Activated B cell treated with CpG ODN at 0.5 μM for 24 hours (primary cell): ENCODE measurements at regions not wholly inside any gene's neighbourhood (a gene's known extent, or its start where the extent isn't known, plus 50 kb on each side); places are given as distances from the start of the nearest gene placed in this dataset.

Experiments
- ATAC-seq: fragments of 200-7000 bp; cut with Tn5 transposase; one replicate; pipeline ENCODE4 v1.10.0; 2021; ENCODE audit warnings: low read depth, mild to moderate bottlenecking, moderate library complexity
- CTCF ChIA-PET: fragments of 350-600 bp; sonication (Branson Sonifier 250); formaldehyde crosslinking; loops from one replicate; lab custom pipeline; 2021; ENCODE audit warnings: antibody characterized with exemption; lab: Charles Lee
- POLR2A ChIA-PET: fragments of 350-600 bp; sonication (Branson Sonifier 250); formaldehyde crosslinking; loops from one replicate; lab custom pipeline; 2021; ENCODE audit warnings: antibody characterized with exemption; lab: Charles Lee
- DNase-seq: peaks from one replicate; pipeline ENCODE4 v3.0.0; 2022
- H3K27ac Mint-ChIP-seq: one replicate; pipeline ENCODE4 v1.8.0; 2020; ENCODE audit warnings: mixed read lengths
- H3K27me3 Mint-ChIP-seq: one replicate; pipeline ENCODE4 v1.8.0; 2021; ENCODE audit warnings: mixed read lengths
- H3K36me3 Mint-ChIP-seq: one replicate; pipeline ENCODE4 v1.8.0; 2021; ENCODE audit warnings: low read depth, mixed read lengths
- H3K4me1 Mint-ChIP-seq: one replicate; pipeline ENCODE4 v1.8.0; 2021; ENCODE audit warnings: mixed read lengths
- H3K4me3 Mint-ChIP-seq: one replicate; pipeline ENCODE4 v1.8.0; 2020; ENCODE audit warnings: mild to moderate bottlenecking, mixed read lengths
- H3K9me3 Mint-ChIP-seq: one replicate; pipeline ENCODE4 v1.8.0; 2020; ENCODE audit warnings: mixed read lengths
- CTCF ChIP-seq: fragments of 200-600 bp; IDR thresholded peaks from one replicate; pipeline ENCODE4 v1.8.0; 2022; ENCODE audit warnings: antibody characterized with exemption, mild to moderate bottlenecking
- intact Hi-C: fragments of 100-400 bp; cut with micrococcal nuclease; formaldehyde crosslinking; loops from one replicate; pipeline ENCODE4 v1.15.1; 2024

DNA sequence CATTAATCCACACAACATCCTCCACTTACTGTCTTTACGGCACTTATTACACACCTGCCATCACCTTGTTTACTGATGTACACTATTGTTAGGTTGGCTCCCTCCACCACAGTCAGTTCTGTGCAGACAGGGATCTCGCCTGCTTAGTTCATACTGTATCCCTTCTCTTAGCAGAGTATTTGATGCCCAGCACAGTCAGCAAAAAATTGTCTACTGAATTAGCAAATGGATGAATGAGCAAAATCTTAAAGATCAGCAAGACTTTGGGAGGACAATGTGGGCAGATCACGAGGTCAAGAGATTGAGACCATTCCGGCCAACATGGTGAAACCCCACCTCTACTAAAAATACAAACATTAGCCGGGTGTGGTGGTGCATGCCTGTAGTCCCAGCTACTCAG lies 109.8 kb upstream of the ATXN1 start:
- POLR2A ChIA-PET = no interaction called here

GRCh38 chr6:16868968-16869367 lies 107.7 kb upstream of the ATXN1 start:
- H3K9me3 Mint-ChIP-seq = no peaks in the 10 kb centered on the region
- H3K27me3 Mint-ChIP-seq = peaks cover 6% of the 10 kb centered on the region
- no peak overlapping the region for H3K4me3 Mint-ChIP-seq
- no peaks in the 10 kb centered on the region for H3K36me3 Mint-ChIP-seq
- ChIA-PET POLR2A (no interaction called here), CTCF (no interaction called here)
- no peaks in the 10 kb centered on the region for H3K4me1 Mint-ChIP-seq
- ATAC-seq (no peak), DNase-seq (no peak)
- TF ChIP-seq CTCF = no peak
- intact Hi-C loops = no loop called here
- H3K27ac Mint-ChIP-seq = no peak overlapping the region

More for the DNA sequence above, 109.8 kb upstream of the ATXN1 start:
- Mint-ChIP-seq H3K27me3 (peaks cover 6% of the 10 kb centered on the region), H3K4me3 (no peak overlapping the region), H3K27ac (no peak overlapping the region), H3K4me1 (no peaks in the 10 kb centered on the region), H3K9me3 (no peaks in the 10 kb centered on the region), H3K36me3 (no peaks in the 10 kb centered on the region)
- intact Hi-C loops = no loop called here
- DNase-seq (no peak), ATAC-seq (no peak)
- CTCF ChIA-PET = no interaction called here
- no peak for TF ChIP-seq CTCF

DNA sequence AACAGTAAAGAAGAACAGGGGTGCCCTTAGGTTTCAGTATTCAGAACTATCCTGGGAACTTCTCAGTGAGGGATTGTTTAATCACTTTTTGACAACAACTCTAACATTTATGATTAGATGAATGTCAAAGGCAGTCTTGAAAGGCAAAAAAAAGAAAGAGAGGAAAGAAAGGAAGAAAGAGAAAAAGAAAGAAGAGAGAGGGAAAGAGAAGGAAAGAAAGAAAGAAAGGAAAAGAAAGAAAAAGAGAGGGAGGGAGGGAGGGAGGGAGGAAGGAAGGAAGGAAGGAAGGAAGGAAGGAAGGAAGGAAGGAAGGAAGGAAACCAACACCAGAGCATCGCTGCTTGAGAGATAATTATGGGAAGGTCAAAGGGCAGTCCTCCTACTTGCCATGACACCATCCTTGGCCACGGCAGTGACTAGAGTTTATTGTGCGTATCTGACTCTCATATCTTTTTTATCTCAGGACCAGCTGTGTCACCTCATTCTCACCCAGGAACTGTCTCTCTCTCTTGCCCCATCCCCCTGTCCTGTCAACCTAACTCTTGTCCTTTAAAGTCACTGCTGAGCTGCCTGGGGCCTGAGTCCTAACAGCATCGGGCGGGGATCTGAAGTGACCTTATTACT lies 96.8 kb upstream of the ATXN1 start:
- POLR2A ChIA-PET = no interaction called here
- Mint-ChIP-seq H3K27ac (no peak overlapping the region), H3K36me3 (no peaks in the 10 kb centered on the region), H3K9me3 (no peaks in the 10 kb centered on the region), H3K27me3 (peaks cover 6% of the 10 kb centered on the region), H3K4me3 (no peak overlapping the region), H3K4me1 (no peaks in the 10 kb centered on the region)
- no peak for TF ChIP-seq CTCF
- CTCF ChIA-PET = no interaction called here
- intact Hi-C loops = no loop called here
- DNase-seq (no peak), ATAC-seq (no peak)

- ATAC-seq (no peak), DNase-seq (no peak)
- H3K36me3 Mint-ChIP-seq = no peaks in the 10 kb centered on the region
- ChIA-PET POLR2A (no interaction called here), CTCF (no interaction called here)
- peaks cover 12% of the 10 kb centered on the region for H3K27me3 Mint-ChIP-seq
- no peak for TF ChIP-seq CTCF
- no peaks in the 10 kb centered on the region for H3K9me3 Mint-ChIP-seq
- no peak overlapping the region for H3K4me3 Mint-ChIP-seq
- no peaks in the 10 kb centered on the region for H3K4me1 Mint-ChIP-seq
- intact Hi-C loops = no loop called here
- H3K27ac Mint-ChIP-seq = no peak overlapping the region
These were observed 94.2 kb upstream of the ATXN1 start for GRCh38 chr6:16855460-16855859.

- ChIA-PET POLR2A (no interaction called here), CTCF (no interaction called here)
- no peak overlapping the region for H3K27ac Mint-ChIP-seq
- H3K4me1 Mint-ChIP-seq = no peaks in the 10 kb centered on the region
- H3K4me3 Mint-ChIP-seq = no peak overlapping the region
- ATAC-seq = no peak
- no peak for TF ChIP-seq CTCF
- H3K27me3 Mint-ChIP-seq = peaks cover 12% of the 10 kb centered on the region
- intact Hi-C loops = no loop called here
- no peaks in the 10 kb centered on the region for H3K36me3 Mint-ChIP-seq
- H3K9me3 Mint-ChIP-seq = no peaks in the 10 kb centered on the region
- DNase-seq = no peak
These were observed 93.7 kb upstream of the ATXN1 start for GRCh38 chr6:16854986-16855385.
